HG02763 (cell line): ENCODE measurements at regions not wholly inside any gene's neighbourhood (a gene's known extent, or its start where the extent isn't known, plus 50 kb on each side); places are given as distances from the start of the nearest gene placed in this dataset.

ENCODE experiments used
- ATAC-seq: cut with Tn5 transposase; IDR thresholded peaks from one replicate; pipeline ENCODE4 v1.9.1; 2021; ENCODE audit warnings: mild to moderate bottlenecking, moderate library complexity; ENCODE audit not compliant: unreplicated experiment

GRCh38 chr2:12795851-12796250 lies 79.1 kb downstream of the TRIB2 start:
- no peak for ATAC-seq

DNA sequence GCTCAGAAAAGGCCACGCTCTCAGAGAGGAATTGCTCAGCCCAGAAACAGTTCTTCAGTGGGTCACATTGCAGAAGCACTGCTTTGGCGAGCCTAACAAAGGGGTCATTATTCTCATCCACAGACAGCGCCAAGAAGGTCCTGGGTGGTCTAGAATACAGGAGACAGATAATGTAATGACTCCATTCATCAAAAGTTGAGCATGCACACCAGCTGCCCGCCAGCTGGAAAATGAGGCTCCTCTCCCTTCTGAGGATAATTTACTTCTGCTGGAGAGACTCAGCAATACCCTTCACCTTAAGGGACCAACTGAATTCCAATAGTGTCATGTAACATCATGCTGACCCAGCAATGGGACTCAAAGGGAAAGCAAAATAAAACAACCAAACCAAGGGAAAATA lies 79.9 kb downstream of the TRIB2 start:
- ATAC-seq = no peak

- no peak for ATAC-seq
These were observed 81.1 kb downstream of the TRIB2 start for GRCh38 chr2:12797815-12798214.

DNA sequence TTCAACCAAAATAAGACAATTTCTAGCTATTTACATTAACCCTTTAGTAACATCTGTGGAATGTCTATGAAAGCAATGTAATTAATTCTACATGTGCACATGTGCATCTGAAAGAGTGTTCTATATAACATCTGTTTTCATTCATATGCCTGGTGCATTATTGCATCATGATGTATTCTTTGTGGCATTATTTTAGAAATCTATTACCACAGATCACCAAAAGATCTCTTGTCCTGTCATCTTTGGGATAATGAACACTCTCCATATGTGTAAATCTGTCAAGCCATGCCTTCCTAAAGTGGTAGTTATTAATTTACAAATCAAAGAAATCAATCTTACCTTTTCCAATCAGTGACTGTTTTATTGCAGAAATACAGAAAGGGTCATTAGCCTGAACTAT lies 86.9 kb downstream of the TRIB2 start:
- ATAC-seq = no peak

- no peak for ATAC-seq
These were observed 87.5 kb downstream of the TRIB2 start for GRCh38 chr2:12804091-12804856.

GRCh38 chr2:12805033-12805432 lies 88.3 kb downstream of the TRIB2 start:
- ATAC-seq = no peak

DNA sequence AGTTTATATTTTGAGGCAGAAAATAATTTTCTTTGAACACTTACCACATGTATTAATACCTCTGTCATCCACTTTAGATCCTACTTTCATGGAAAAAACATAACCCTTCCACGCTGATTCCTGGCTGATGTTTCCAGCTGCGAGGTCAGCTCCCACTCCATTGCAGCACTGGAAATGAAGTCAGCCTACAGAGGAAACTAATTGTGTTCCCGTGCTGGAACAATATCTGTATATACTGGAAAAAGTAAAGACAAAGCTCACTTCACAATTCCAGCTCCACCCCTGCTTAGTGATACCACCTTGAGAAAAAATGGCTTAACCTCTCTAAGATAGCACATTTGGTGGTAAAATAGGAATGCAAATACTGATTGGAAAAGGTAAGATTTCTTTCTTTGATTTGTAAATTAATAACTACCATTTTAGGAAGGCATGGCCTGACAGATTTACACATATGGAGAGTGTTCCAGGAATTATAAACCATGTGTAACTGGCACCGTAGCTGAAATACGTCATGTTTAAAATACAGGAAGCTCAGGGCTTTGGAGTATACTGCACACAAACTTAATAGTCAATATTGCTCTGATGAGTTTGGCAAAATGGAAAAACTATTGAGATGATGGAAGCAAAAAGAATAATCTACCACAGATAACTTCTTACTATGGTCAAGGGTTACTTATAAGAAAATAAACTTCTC lies 90.0 kb downstream of the TRIB2 start:
- ATAC-seq = no peak

- no peak for ATAC-seq
These were observed 91.4 kb downstream of the TRIB2 start for GRCh38 chr2:12807907-12808810.

- no peak for ATAC-seq
These were observed 92.8 kb downstream of the TRIB2 start for GRCh38 chr2:12809526-12809925.

GRCh38 chr2:12811916-12812315 lies 95.2 kb downstream of the TRIB2 start:
- ATAC-seq = no peak

- no peak for ATAC-seq
These were observed 96.4 kb downstream of the TRIB2 start for GRCh38 chr2:12813166-12813565.

DNA sequence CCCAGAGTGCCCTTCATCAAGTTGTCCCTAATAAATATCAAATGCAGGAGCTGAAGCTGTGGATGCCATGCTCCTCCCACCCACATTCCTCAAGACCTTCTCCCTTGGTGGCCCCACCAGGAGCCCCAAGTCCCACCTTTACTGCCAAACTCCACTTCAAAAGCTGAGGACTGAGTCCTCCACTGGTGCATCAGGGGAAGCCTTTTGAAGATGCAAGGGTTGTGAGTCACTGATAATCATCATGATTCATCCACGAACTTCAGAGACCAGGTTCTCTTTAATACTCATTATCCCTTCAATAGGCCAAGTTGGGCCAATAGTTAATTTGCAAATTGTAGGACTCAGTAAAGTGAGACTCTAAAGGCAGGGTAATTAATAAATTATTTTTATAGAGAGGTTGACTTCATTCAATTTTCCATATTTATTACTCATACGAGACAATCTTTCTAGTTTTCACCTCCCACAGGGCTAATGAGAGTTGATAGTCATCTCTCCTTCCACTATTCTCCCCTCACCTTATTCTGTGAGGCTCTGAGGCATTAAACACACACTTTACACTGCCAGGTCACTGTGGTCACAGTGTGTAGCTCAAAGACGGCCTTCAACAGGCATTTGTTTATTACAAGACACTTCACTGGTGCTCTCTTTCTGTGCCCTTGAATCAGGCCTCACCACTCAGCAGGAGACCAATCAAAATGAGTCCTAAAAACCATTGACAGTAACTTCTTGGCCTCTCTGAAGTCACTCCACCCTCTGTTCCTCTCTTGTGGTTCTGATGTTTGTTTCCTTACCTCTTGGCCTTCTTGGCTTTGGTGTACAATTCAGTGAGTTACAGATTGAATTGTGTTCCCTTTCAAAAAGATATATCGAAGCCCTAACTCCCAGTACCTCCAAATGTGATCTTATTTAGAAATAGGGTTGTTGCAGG lies 99.9 kb downstream of the TRIB2 start:
- no peak for ATAC-seq

GRCh38 chr2:12817870-12818269 lies 101.1 kb downstream of the TRIB2 start:
- no peak for ATAC-seq

DNA sequence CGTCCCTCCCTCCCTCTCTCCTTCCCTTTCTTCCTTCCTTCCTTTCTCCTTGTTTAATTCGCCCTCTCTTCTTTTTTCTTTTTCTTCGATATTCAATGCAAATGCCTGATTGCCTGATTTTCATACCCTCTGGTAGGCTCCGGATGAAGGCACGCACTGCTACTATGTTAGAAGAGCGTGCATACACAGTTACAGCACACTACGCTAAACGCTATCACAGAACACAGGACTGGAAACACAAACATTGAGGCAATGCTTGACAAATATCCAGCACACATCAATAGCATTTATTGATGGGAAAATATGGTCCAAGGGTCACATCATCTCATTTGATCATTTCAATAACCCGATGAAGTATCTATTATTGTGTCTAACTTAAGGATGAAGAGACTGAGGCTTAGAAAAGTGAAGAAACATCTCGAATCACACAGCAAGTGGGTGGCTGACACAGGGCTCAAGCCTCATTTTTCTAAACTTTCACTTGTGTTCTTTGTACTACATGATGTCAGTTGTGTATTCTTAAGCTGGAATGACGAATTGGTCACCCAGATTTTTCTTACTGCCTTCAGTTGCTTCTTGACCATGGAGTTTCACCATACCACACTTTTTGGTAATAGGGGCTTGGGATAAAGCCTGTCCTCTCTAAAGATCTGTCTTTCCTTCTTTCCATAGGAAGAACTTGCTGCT lies 101.8 kb downstream of the TRIB2 start:
- no peak for ATAC-seq

DNA sequence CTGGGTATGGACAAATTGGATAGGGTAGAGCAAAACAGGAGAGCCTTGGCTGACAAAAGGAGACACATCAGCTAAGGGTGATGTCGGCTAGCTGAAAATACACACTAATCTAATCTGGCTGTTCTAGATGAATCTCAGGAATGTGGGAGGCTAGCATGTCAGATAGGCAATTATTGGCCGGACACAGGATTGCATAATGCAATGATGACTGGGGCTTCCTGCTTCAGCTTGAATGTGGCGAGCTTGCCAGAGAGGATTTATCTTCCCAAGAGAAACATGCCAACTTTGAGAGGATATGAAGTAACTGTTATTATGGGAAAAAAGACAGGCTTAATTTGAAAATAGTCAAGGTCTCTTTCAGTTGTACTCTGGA lies 102.4 kb downstream of the TRIB2 start:
- ATAC-seq = no peak

DNA sequence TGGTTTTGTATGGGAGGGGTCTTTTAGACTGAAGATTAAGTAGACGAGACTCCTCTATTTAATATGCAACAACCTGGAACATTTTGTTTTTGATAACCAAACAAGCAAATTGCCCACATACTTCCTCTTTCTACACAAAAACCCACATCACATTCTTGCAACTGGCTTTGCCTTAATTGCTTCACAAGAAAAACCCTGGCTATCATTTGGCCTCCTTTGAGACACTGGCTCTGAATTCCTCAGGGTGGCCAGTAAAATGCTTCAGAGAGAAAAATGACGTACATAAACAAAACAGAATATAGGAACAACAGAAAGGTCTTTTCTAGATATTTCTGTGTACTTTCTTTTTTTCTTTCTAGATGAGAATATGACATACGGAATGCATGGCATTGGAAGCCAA lies 103.0 kb downstream of the TRIB2 start:
- ATAC-seq = no peak

DNA sequence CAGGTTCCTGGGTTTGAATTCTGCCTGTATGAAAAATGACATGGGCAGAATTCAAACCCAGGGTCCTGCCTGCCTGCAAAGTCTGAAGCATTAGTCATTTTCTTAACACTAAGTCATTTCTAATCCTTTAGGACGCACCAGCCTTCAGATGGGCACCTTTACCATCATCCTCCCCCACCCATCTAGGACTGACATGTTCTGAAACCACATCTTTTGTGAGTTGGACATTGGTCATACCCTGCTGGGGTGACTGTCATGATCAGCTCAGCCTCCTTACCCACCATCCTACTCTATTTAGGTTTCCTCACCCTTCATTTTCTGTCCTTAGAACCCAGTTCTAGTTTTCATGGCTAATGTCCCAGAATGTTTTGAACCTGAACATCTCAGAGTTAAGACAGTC lies 104.9 kb downstream of the TRIB2 start:
- ATAC-seq = no peak

- ATAC-seq = no peak
These were observed 107.6 kb downstream of the TRIB2 start for GRCh38 chr2:12824351-12824777.

DNA sequence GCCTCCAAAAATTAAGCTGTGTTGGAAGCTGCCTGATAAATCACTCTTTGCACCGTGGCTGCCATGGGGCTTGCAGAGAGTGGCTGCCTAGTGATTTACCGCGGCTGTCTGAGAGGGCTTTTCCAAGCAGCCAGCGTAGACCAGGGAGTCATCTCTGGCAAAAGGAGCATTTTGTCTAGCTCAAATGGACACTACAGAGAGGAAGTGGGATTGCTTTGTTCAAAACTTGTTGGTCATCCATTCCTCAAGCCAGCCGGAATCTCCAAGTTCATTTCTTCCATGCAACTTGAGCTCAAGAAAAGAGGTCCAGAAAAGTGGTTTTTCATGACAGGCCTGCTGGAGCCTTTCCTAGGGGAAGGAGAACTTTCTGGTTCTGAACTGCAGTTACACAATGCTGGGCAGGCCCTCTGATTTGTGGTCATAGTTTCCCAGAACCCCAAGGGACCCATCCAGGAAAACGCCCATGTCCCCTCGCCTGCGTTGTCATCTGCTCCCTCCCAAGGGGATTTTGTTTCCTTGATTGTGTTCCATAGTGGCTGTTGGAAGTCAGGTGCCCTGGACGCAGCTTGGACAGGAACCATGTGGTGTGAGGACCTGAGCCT lies 108.1 kb downstream of the TRIB2 start:
- no peak for ATAC-seq

- no peak for ATAC-seq
These were observed 110.0 kb downstream of the TRIB2 start for GRCh38 chr2:12826781-12827180.
